Neural cell (in vitro differentiated cells): ENCODE measurements at regions not wholly inside any gene's neighbourhood (a gene's known extent, or its start where the extent isn't known, plus 50 kb on each side); places are given as distances from the start of the nearest gene placed in this dataset.

ENCODE experiments used
- H2AFZ ChIP-seq: fragments of 200-600, 300-800 bp; sonication (generic), shearing (Covaris generic); 2 replicates; pipeline ENCODE4 v1.6.0; 2014; ENCODE audit warnings: low read depth, mild to moderate bottlenecking, antibody characterized with exemption, low read length, moderate library complexity
- H3F3A ChIP-seq: fragments of 200-600 bp; shearing (Covaris generic); 2 replicates; pipeline ENCODE4 v1.6.1; 2016; ENCODE audit warnings: mild to moderate bottlenecking, moderate library complexity, mixed read lengths, antibody characterized with exemption, low read length; ENCODE audit not compliant: insufficient read depth, poor library complexity, severe bottlenecking
- H3K27ac ChIP-seq: fragments of 200-600, 300-800 bp; sonication (generic), shearing (Covaris generic); 2 replicates; pipeline ENCODE4 v1.5.1; 2014; ENCODE audit warnings: mild to moderate bottlenecking, low read length, moderate library complexity
- H3K27me3 ChIP-seq: fragments of 300-800, 200-600 bp; sonication (generic), shearing (Covaris generic); 2 replicates; pipeline ENCODE4 v1.6.0; 2014; ENCODE audit warnings: mild to moderate bottlenecking, low read depth, low read length, moderate library complexity; ENCODE audit not compliant: insufficient read depth
- H3K36me3 ChIP-seq: fragments of 300-800, 200-600 bp; sonication (generic), shearing (Covaris generic); 2 replicates; pipeline ENCODE4 v1.5.1; 2014; ENCODE audit warnings: mild to moderate bottlenecking, antibody characterized with exemption, low read length, moderate library complexity; ENCODE audit not compliant: insufficient read depth
- H3K4me2 ChIP-seq: fragments of 300-800, 200-600 bp; sonication (generic), shearing (Covaris generic); 2 replicates; pipeline ENCODE4 v1.6.0; 2014; ENCODE audit warnings: mild to moderate bottlenecking, low read length
- H3K4me3 ChIP-seq: fragments of 300-800, 200-600 bp; sonication (generic), shearing (Covaris generic); 2 replicates; pipeline ENCODE4 v1.5.1; 2014; ENCODE audit warnings: mild to moderate bottlenecking, low read length, moderate library complexity
- H3K79me2 ChIP-seq: fragments of 200-600 bp; shearing (Covaris generic); replicated peaks from 2 replicates; pipeline ENCODE4 v1.6.0; 2014; ENCODE audit warnings: mild to moderate bottlenecking, low read length, moderate library complexity; ENCODE audit not compliant: insufficient read depth
- H3K9ac ChIP-seq: fragments of 300-800, 200-600 bp; sonication (generic), shearing (Covaris generic); 2 replicates; pipeline ENCODE4 v1.6.1; 2016; ENCODE audit warnings: mild to moderate bottlenecking, low read length, mixed read lengths
- H3K9me2 ChIP-seq: fragments of 200-600 bp; shearing (Covaris generic); 2 replicates; pipeline ENCODE4 v1.6.1; 2016; ENCODE audit warnings: mild to moderate bottlenecking, low read length, mixed read lengths; ENCODE audit not compliant: insufficient read depth
- H3K9me3 ChIP-seq: fragments of 200-600, 300-800 bp; sonication (generic), shearing (Covaris generic); 2 replicates; pipeline ENCODE4 v1.6.1; 2016; ENCODE audit warnings: mild to moderate bottlenecking, mixed run types, low read length, moderate library complexity, mixed read lengths
- H4K20me1 ChIP-seq: fragments of 200-600 bp; shearing (Covaris generic); 2 replicates; pipeline ENCODE4 v1.6.1; 2016; ENCODE audit warnings: mild to moderate bottlenecking, mixed run types; ENCODE audit not compliant: insufficient read depth
- CTCF ChIP-seq: fragments of 450-650 bp; IDR thresholded peaks from 2 replicates; pipeline ENCODE4 v1.5.1; 2014; ENCODE audit warnings: antibody characterized with exemption, mild to moderate bottlenecking, moderate library complexity; ENCODE audit not compliant: poor library complexity, severe bottlenecking
- EP300 ChIP-seq: fragments of 450-650 bp; conservative IDR thresholded peaks from 2 replicates; pipeline ENCODE4 v1.6.1; 2014; ENCODE audit warnings: antibody characterized with exemption, mild to moderate bottlenecking, moderate library complexity; ENCODE audit not compliant: poor library complexity, severe bottlenecking
- EZH2 ChIP-seq: fragments of 200-600, 300-800 bp; shearing (Covaris generic), sonication (generic); IDR thresholded peaks from 2 replicates; pipeline ENCODE4 v1.6.1; 2014; ENCODE audit warnings: antibody characterized with exemption, low read length, borderline replicate concordance, mild to moderate bottlenecking; ENCODE audit not compliant: insufficient read depth, poor library complexity, severe bottlenecking
- MXI1 ChIP-seq: fragments of 450-650 bp; conservative IDR thresholded peaks from 2 replicates; pipeline ENCODE4 v1.6.1; 2014; ENCODE audit warnings: antibody characterized with exemption, mild to moderate bottlenecking; ENCODE audit not compliant: poor library complexity, severe bottlenecking
- POLR2AphosphoS5 ChIP-seq: IDR thresholded peaks from 2 replicates; pipeline ENCODE4 v1.6.1; 2012
- RAD21 ChIP-seq: fragments of 450-650 bp; conservative IDR thresholded peaks from 2 replicates; pipeline ENCODE4 v1.6.1; 2014; ENCODE audit warnings: antibody characterized with exemption, mild to moderate bottlenecking, moderate library complexity
- REST ChIP-seq: IDR thresholded peaks from 2 replicates; pipeline ENCODE4 v1.6.1; 2012; ENCODE audit warnings: borderline replicate concordance
- SMC3 ChIP-seq: fragments of 450-650 bp; conservative IDR thresholded peaks from 2 replicates; pipeline ENCODE4 v1.6.1; 2014; ENCODE audit warnings: antibody characterized with exemption, mild to moderate bottlenecking, moderate library complexity; ENCODE audit not compliant: poor library complexity
- TAF1 ChIP-seq: IDR thresholded peaks from 2 replicates; pipeline ENCODE4 v1.6.1; 2012; ENCODE audit warnings: low read depth

GRCh38 chr2:181817509-181817908 is 74.0 kb upstream of the ITPRID2 start:
- Histone ChIP-seq H3K4me2 (no peak overlapping the region), H3K79me2 (no peaks in the 10 kb centered on the region), H3K36me3 (no peaks in the 10 kb centered on the region), H3K4me3 (no peak overlapping the region), H3F3A (no peaks in the 10 kb centered on the region), H3K9me3 (no peaks in the 10 kb centered on the region), H2AFZ (no peak overlapping the region), H3K9me2 (no peaks in the 10 kb centered on the region), H3K27ac (no peak overlapping the region), H3K9ac (no peak overlapping the region), H4K20me1 (no peaks in the 10 kb centered on the region), H3K27me3 (no peaks in the 10 kb centered on the region)
- TF ChIP-seq TAF1 (no peak), EP300 (no peak), RAD21 (no peak)

GRCh38 chr2:181818058-181818680 is 73.4 kb upstream of the ITPRID2 start:
- Histone ChIP-seq H3K4me3 (no peak overlapping the region), H3K27me3 (no peaks in the 10 kb centered on the region), H3F3A (no peaks in the 10 kb centered on the region), H3K9me2 (no peaks in the 10 kb centered on the region), H3K36me3 (no peaks in the 10 kb centered on the region), H3K79me2 (no peaks in the 10 kb centered on the region), H3K9ac (no peak overlapping the region), H2AFZ (no peak overlapping the region), H3K27ac (no peak overlapping the region), H4K20me1 (no peaks in the 10 kb centered on the region), H3K9me3 (no peaks in the 10 kb centered on the region), H3K4me2 (no peak overlapping the region)
- TF ChIP-seq TAF1: no peak
- no peak for TF ChIP-seq POLR2AphosphoS5
- no peak for TF ChIP-seq EZH2
- TF ChIP-seq CTCF: no peak
- no peak for TF ChIP-seq SMC3
- TF ChIP-seq MXI1: no peak
- TF ChIP-seq RAD21: no peak
- no peak for TF ChIP-seq EP300
- TF ChIP-seq REST: no peak
